B cell (primary cell): ENCODE measurements at regions not wholly inside any gene's neighbourhood (a gene's known extent, or its start where the extent isn't known, plus 50 kb on each side); places are given as distances from the start of the nearest gene placed in this dataset.

Experiments
- CTCF ChIP-seq: fragments of 200-600 bp; IDR thresholded peaks from one replicate; pipeline ENCODE4 v1.8.0; 2022; ENCODE audit warnings: antibody characterized with exemption, mild to moderate bottlenecking
- EZH2 ChIP-seq: IDR thresholded peaks from 2 replicates; pipeline ENCODE4 v1.6.1; 2012; ENCODE audit warnings: borderline replicate concordance, low read depth, mild to moderate bottlenecking, moderate library complexity, low read length; ENCODE audit not compliant: insufficient read depth, poor library complexity, severe bottlenecking

- TF ChIP-seq CTCF (no peak), EZH2 (no peak)
Measured at GRCh38 chr3:117611211-117611610, 901.6 kb downstream of the TUSC7 start.
